ENCODE measurements at regions not wholly inside any gene's neighbourhood (a gene's known extent, or its start where the extent isn't known, plus 50 kb on each side); places are given as distances from the start of the nearest gene placed in this dataset.

- TF ChIP-seq CTCF (IDR thresholded peaks at IDR 0.05) = no peak
- no peak for TF ChIP-seq EZH2 (IDR thresholded peaks at IDR 0.05)
Measured at GRCh38 chr2:100749771-100750542, 70.0 kb upstream of the NPAS2 start.
